GM23338 (cell line): ENCODE measurements at regions not wholly inside any gene's neighbourhood (a gene's known extent, or its start where the extent isn't known, plus 50 kb on each side); places are given as distances from the start of the nearest gene placed in this dataset.

Experiments used
- ATAC-seq: fragments of 200-7000 bp; cut with Tn5 transposase; 3 replicates; pipeline ENCODE4 v1.9.1; 2020
- DNase-seq: peaks from one replicate; pipeline ENCODE4 v3.0.0-alpha.2; 2015; ENCODE audit warnings: low spot score
- H2AFZ ChIP-seq: fragments of 200-600 bp; sonication (generic); 2 replicates; pipeline ENCODE4 v1.8.0; 2016; ENCODE audit warnings: antibody characterized with exemption, mild to moderate bottlenecking, moderate library complexity
- H3F3A ChIP-seq: fragments of 200-600 bp; sonication (generic); replicated peaks from 2 replicates; pipeline ENCODE4 v1.8.0; 2017; ENCODE audit warnings: antibody characterized with exemption, mixed run types, low read depth
- H3K27ac ChIP-seq: fragments of 200-600 bp; sonication (generic); 2 replicates; pipeline ENCODE4 v1.6.1; 2016; ENCODE audit warnings: low read depth
- H3K27me3 ChIP-seq: fragments of 200-600 bp; sonication (generic); 2 replicates; pipeline ENCODE4 v1.8.0; 2016; ENCODE audit warnings: mild to moderate bottlenecking, mixed run types, moderate library complexity; ENCODE audit not compliant: insufficient read depth
- H3K36me3 ChIP-seq: fragments of 200-600 bp; sonication (generic); 2 replicates; pipeline ENCODE4 v1.8.0; 2016; ENCODE audit warnings: mild to moderate bottlenecking; ENCODE audit not compliant: insufficient read depth
- H3K4me1 ChIP-seq: fragments of 200-600 bp; sonication (generic); 2 replicates; pipeline ENCODE4 v1.8.0; 2016; ENCODE audit warnings: mild to moderate bottlenecking, moderate library complexity; ENCODE audit not compliant: insufficient read depth
- H3K4me2 ChIP-seq: fragments of 200-600 bp; sonication (generic); 2 replicates; pipeline ENCODE4 v1.7.1; 2017; ENCODE audit warnings: mixed run types
- H3K4me3 ChIP-seq: fragments of 200-600 bp; sonication (generic); 2 replicates; pipeline ENCODE4 v1.6.1; 2016; ENCODE audit warnings: mixed run types
- H3K79me2 ChIP-seq: fragments of 200-600 bp; sonication (generic); replicated peaks from 2 replicates; pipeline ENCODE4 v1.8.0; 2017; ENCODE audit warnings: mild to moderate bottlenecking; ENCODE audit not compliant: insufficient read depth
- H3K9me2 ChIP-seq: fragments of 200-600 bp; sonication (generic); 2 replicates; pipeline ENCODE4 v1.8.0; 2017; ENCODE audit not compliant: insufficient read depth
- H4K20me1 ChIP-seq: fragments of 200-600 bp; sonication (generic); replicated peaks from 2 replicates; pipeline ENCODE4 v1.8.0; 2017; ENCODE audit warnings: mild to moderate bottlenecking; ENCODE audit not compliant: insufficient read depth
- H3K27ac Mint-ChIP-seq: 2 replicates; pipeline ENCODE4 v1.8.0; 2020; ENCODE audit warnings: inconsistent platforms, mild to moderate bottlenecking, moderate library complexity, mixed read lengths
- H3K27me3 Mint-ChIP-seq: 3 replicates; pipeline ENCODE4 v1.8.0; 2022; ENCODE audit warnings: low read depth, mild to moderate bottlenecking, moderate library complexity, mixed read lengths, inconsistent platforms; ENCODE audit not compliant: insufficient read depth, poor library complexity
- H3K36me3 Mint-ChIP-seq: 3 replicates; pipeline ENCODE4 v1.8.0; 2021; ENCODE audit warnings: low read depth, mild to moderate bottlenecking, inconsistent platforms, moderate library complexity, mixed read lengths
- H3K4me1 Mint-ChIP-seq: 3 replicates; pipeline ENCODE4 v1.8.0; 2020; ENCODE audit warnings: mild to moderate bottlenecking, inconsistent platforms, mixed read lengths
- H3K4me3 Mint-ChIP-seq: 3 replicates; pipeline ENCODE4 v1.8.0; 2021; ENCODE audit warnings: moderate library complexity, mild to moderate bottlenecking, inconsistent platforms, mixed read lengths
- H3K9me3 Mint-ChIP-seq: 3 replicates; pipeline ENCODE4 v1.8.0; 2020; ENCODE audit warnings: moderate library complexity, mild to moderate bottlenecking, inconsistent platforms, mixed read lengths
- CREB1 ChIP-seq: fragments of 250-450 bp; sonication (Bioruptor Pico); IDR thresholded peaks from 2 replicates; pipeline ENCODE4 v1.5.0; 2020; ENCODE audit warnings: low read depth, mild to moderate bottlenecking, moderate library complexity
- EZH2 ChIP-seq: fragments of 200-600 bp; sonication (generic); IDR thresholded peaks from one replicate; pipeline ENCODE4 v1.8.0; 2017; ENCODE audit warnings: antibody characterized with exemption, mild to moderate bottlenecking, low read depth; ENCODE audit not compliant: unreplicated experiment
- EZH2phosphoT487 ChIP-seq: fragments of 200-600 bp; sonication (generic); IDR thresholded peaks from one replicate; pipeline ENCODE4 v1.8.1; 2018; ENCODE audit warnings: antibody characterized with exemption; ENCODE audit not compliant: unreplicated experiment
- JUNB ChIP-seq: IDR thresholded peaks from one replicate; pipeline ENCODE4 v1.6.1; 2016; ENCODE audit warnings: antibody characterized with exemption; ENCODE audit not compliant: unreplicated experiment
- NANOG ChIP-seq: IDR thresholded peaks from 2 replicates; pipeline ENCODE4 v1.6.1; 2016; ENCODE audit warnings: antibody characterized with exemption, borderline replicate concordance
- POLR2AphosphoS5 ChIP-seq: IDR thresholded peaks from 2 replicates; pipeline ENCODE4 v1.6.1; 2016; ENCODE audit warnings: antibody characterized with exemption, low read depth
- STAT1 ChIP-seq: IDR thresholded peaks from one replicate; pipeline ENCODE4 v1.6.1; 2016; ENCODE audit warnings: antibody characterized with exemption; ENCODE audit not compliant: unreplicated experiment
- ZNF114 ChIP-seq: fragments of 250-450 bp; sonication (Bioruptor Pico); IDR thresholded peaks from 2 replicates; pipeline ENCODE4 v1.5.0; 2020; ENCODE audit warnings: mild to moderate bottlenecking, moderate library complexity
- TF ChIP-seq, protein P1 (sequence below): fragments of 250-450 bp; sonication (Bioruptor Pico); IDR thresholded peaks from 2 replicates; pipeline ENCODE4 v1.5.0; 2020; ENCODE audit warnings: mild to moderate bottlenecking, moderate library complexity
- TF ChIP-seq, protein P2 (sequence below): IDR thresholded peaks from 2 replicates; pipeline ENCODE4 v1.6.1; 2016; ENCODE audit warnings: antibody characterized with exemption

DNA sequence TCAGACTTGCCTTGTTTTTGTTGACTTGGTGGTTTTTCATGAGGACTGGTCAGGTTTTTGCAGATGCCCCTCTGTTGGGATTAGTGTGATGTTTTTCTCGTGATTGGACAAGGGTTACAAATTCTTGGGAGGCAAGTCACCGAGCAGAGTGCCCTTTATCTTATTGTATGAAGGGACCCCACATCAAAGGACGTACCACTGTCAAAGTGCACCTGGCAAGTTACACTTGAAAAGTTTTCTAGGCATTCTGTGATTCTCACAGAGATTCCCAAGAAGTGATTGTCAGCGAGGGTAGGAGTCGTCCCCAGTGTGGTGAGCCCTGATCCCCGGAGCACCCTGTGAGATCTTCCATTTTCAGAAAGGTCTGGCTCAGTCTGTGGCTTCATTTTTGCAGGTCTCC, 110.1 kb downstream of the POLR2M start (continued):
- TF ChIP-seq, protein P1, sequence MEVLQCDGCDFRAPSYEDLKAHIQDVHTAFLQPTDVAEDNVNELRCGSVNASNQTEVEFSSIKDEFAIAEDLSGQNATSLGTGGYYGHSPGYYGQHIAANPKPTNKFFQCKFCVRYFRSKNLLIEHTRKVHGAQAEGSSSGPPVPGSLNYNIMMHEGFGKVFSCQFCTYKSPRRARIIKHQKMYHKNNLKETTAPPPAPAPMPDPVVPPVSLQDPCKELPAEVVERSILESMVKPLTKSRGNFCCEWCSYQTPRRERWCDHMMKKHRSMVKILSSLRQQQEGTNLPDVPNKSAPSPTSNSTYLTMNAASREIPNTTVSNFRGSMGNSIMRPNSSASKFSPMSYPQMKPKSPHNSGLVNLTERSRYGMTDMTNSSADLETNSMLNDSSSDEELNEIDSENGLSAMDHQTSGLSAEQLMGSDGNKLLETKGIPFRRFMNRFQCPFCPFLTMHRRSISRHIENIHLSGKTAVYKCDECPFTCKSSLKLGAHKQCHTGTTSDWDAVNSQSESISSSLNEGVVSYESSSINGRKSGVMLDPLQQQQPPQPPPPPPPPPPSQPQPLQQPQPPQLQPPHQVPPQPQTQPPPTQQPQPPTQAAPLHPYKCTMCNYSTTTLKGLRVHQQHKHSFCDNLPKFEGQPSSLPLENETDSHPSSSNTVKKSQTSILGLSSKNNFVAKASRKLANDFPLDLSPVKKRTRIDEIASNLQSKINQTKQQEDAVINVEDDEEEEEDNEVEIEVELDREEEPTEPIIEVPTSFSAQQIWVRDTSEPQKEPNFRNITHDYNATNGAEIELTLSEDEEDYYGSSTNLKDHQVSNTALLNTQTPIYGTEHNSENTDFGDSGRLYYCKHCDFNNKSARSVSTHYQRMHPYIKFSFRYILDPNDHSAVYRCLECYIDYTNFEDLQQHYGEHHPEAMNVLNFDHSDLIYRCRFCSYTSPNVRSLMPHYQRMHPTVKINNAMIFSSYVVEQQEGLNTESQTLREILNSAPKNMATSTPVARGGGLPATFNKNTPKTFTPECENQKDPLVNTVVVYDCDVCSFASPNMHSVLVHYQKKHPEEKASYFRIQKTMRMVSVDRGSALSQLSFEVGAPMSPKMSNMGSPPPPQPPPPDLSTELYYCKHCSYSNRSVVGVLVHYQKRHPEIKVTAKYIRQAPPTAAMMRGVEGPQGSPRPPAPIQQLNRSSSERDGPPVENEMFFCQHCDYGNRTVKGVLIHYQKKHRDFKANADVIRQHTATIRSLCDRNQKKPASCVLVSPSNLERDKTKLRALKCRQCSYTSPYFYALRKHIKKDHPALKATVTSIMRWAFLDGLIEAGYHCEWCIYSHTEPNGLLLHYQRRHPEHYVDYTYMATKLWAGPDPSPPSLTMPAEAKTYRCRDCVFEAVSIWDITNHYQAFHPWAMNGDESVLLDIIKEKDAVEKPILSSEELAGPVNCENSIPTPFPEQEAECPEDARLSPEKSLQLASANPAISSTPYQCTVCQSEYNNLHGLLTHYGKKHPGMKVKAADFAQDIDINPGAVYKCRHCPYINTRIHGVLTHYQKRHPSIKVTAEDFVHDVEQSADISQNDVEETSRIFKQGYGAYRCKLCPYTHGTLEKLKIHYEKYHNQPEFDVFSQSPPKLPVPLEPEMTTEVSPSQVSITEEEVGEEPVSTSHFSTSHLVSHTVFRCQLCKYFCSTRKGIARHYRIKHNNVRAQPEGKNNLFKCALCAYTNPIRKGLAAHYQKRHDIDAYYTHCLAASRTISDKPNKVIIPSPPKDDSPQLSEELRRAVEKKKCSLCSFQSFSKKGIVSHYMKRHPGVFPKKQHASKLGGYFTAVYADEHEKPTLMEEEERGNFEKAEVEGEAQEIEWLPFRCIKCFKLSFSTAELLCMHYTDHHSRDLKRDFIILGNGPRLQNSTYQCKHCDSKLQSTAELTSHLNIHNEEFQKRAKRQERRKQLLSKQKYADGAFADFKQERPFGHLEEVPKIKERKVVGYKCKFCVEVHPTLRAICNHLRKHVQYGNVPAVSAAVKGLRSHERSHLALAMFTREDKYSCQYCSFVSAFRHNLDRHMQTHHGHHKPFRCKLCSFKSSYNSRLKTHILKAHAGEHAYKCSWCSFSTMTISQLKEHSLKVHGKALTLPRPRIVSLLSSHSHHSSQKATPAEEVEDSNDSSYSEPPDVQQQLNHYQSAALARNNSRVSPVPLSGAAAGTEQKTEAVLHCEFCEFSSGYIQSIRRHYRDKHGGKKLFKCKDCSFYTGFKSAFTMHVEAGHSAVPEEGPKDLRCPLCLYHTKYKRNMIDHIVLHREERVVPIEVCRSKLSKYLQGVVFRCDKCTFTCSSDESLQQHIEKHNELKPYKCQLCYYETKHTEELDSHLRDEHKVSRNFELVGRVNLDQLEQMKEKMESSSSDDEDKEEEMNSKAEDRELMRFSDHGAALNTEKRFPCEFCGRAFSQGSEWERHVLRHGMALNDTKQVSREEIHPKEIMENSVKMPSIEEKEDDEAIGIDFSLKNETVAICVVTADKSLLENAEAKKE (CRISPR knock-in tag) = no peak
- no peak for TF ChIP-seq POLR2AphosphoS5

DNA sequence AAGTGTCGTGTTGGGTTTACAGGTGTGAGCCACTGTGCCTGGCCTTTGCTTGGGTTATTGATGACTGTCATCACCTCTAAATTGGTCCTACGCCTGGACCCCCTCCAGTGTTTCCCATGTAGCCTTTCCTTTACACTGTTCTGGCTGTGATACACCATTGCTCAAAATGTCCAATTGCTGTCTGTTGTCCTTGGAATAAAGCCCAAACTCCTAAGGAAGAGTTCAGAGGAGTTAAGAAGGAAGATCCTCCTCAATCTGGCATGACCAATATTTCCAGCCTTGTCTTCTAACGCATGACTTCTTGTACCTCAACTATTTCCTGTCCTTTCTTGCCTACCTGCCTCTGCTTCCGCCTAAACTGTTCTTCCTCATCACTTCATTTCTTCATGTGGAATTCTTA, 113.1 kb downstream of the POLR2M start:
- no peaks in the 10 kb centered on the region for H3K9me3 Mint-ChIP-seq
- Histone ChIP-seq H3K27me3 (no peaks in the 10 kb centered on the region), H3K4me1 (no peaks in the 10 kb centered on the region), H3K4me3 (no peak overlapping the region), H3K79me2 (no peaks in the 10 kb centered on the region), H3K4me2 (no peak overlapping the region), H4K20me1 (no peaks in the 10 kb centered on the region), H3F3A (no peaks in the 10 kb centered on the region), H3K36me3 (no peaks in the 10 kb centered on the region), H3K27ac (no peak overlapping the region), H2AFZ (no peak overlapping the region), H3K9me2 (peaks cover 8% of the 10 kb centered on the region; the same call in 1 of the 2 replicates)
- H3K27ac Mint-ChIP-seq = no peak overlapping the region
- no peak for DNase-seq
- H3K27me3 Mint-ChIP-seq = peaks cover 2% of the 10 kb centered on the region
- no peak overlapping the region for H3K4me3 Mint-ChIP-seq
- ATAC-seq = no peak
- H3K4me1 Mint-ChIP-seq = 0 out of 3 replicates have a peak, but pooled peaks cover 2% of the 10 kb centered on the region
- H3K36me3 Mint-ChIP-seq = no peaks in the 10 kb centered on the region
- TF ChIP-seq EZH2phosphoT487 (no peak), CREB1 (CRISPR knock-in tag) (no peak), POLR2AphosphoS5 (no peak), ZNF114 (no peak), STAT1 (no peak), EZH2 (no peak), JUNB (no peak), NANOG (no peak)
- TF ChIP-seq, protein P1 (CRISPR knock-in tag) = no peak
- TF ChIP-seq, protein P2, sequence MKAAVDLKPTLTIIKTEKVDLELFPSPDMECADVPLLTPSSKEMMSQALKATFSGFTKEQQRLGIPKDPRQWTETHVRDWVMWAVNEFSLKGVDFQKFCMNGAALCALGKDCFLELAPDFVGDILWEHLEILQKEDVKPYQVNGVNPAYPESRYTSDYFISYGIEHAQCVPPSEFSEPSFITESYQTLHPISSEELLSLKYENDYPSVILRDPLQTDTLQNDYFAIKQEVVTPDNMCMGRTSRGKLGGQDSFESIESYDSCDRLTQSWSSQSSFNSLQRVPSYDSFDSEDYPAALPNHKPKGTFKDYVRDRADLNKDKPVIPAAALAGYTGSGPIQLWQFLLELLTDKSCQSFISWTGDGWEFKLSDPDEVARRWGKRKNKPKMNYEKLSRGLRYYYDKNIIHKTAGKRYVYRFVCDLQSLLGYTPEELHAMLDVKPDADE = no peak
